ENCODE measurements at regions not wholly inside any gene's neighbourhood (a gene's known extent, or its start where the extent isn't known, plus 50 kb on each side); places are given as distances from the start of the nearest gene placed in this dataset.

- Mint-ChIP-seq H3K9me3 (peaks cover 2% of the 10 kb centered on the region), H3K36me3 (ENCODE audit: low read depth) (no peaks in the 10 kb centered on the region), H3K4me3 (no peak overlapping the region), H3K27ac (ENCODE audit: unreplicated experiment) (peak overlapping the region; percentile 40), H3K4me1 (no peaks in the 10 kb centered on the region), H3K27me3 (ENCODE audit: low read depth) (no peaks in the 10 kb centered on the region)
- TF ChIP-seq CTCF (conservative IDR thresholded peaks at IDR 0.05), result no peak
- DNase-seq (ENCODE audit: low read depth, low spot score), result no peak
These were observed 168.7 kb upstream of the GALNTL6 start for GRCh38 chr4:171644430-171645057.

GRCh38 chr4:171639540-171639939 lies 173.7 kb upstream of the GALNTL6 start:
- Mint-ChIP-seq H3K27me3 (ENCODE audit: low read depth) (no peaks in the 10 kb centered on the region), H3K36me3 (ENCODE audit: low read depth) (no peaks in the 10 kb centered on the region), H3K9me3 (no peaks in the 10 kb centered on the region), H3K27ac (ENCODE audit: unreplicated experiment) (no peak overlapping the region), H3K4me3 (no peak overlapping the region), H3K4me1 (no peaks in the 10 kb centered on the region)
- no peak for DNase-seq (ENCODE audit: low read depth, low spot score)
- TF ChIP-seq CTCF (conservative IDR thresholded peaks at IDR 0.05), result no peak

GRCh38 chr4:171636606-171637005 lies 176.6 kb upstream of the GALNTL6 start:
- H3K4me1 Mint-ChIP-seq, result no peaks in the 10 kb centered on the region
- peaks cover 4% of the 10 kb centered on the region for H3K9me3 Mint-ChIP-seq
- no peak for TF ChIP-seq CTCF (conservative IDR thresholded peaks at IDR 0.05)
- no peak for DNase-seq (ENCODE audit: low read depth, low spot score)
- no peaks in the 10 kb centered on the region for H3K36me3 Mint-ChIP-seq (ENCODE audit: low read depth)
- no peak overlapping the region for H3K27ac Mint-ChIP-seq (ENCODE audit: unreplicated experiment)
- H3K4me3 Mint-ChIP-seq, result no peak overlapping the region
- no peaks in the 10 kb centered on the region for H3K27me3 Mint-ChIP-seq (ENCODE audit: low read depth)

- H3K27ac Mint-ChIP-seq (ENCODE audit: unreplicated experiment), result no peak overlapping the region
- H3K4me3 Mint-ChIP-seq, result no peak overlapping the region
- no peak for TF ChIP-seq CTCF (conservative IDR thresholded peaks at IDR 0.05)
- H3K9me3 Mint-ChIP-seq, result peaks cover 4% of the 10 kb centered on the region
- no peaks in the 10 kb centered on the region for H3K4me1 Mint-ChIP-seq
- no peaks in the 10 kb centered on the region for H3K27me3 Mint-ChIP-seq (ENCODE audit: low read depth)
- H3K36me3 Mint-ChIP-seq (ENCODE audit: low read depth), result no peaks in the 10 kb centered on the region
- no peak for DNase-seq (ENCODE audit: low read depth, low spot score)
These were observed 183.5 kb upstream of the GALNTL6 start for GRCh38 chr4:171629737-171630136.

GRCh38 chr4:171629182-171629581 lies 184.0 kb upstream of the GALNTL6 start:
- no peak for DNase-seq (ENCODE audit: low read depth, low spot score)
- TF ChIP-seq CTCF (conservative IDR thresholded peaks at IDR 0.05), result no peak
- H3K36me3 Mint-ChIP-seq (ENCODE audit: low read depth), result no peaks in the 10 kb centered on the region
- no peaks in the 10 kb centered on the region for H3K27me3 Mint-ChIP-seq (ENCODE audit: low read depth)
- peaks cover 3% of the 10 kb centered on the region for H3K9me3 Mint-ChIP-seq
- no peaks in the 10 kb centered on the region for H3K4me1 Mint-ChIP-seq
- H3K4me3 Mint-ChIP-seq, result no peak overlapping the region
- peak overlapping the region; percentile 46 for H3K27ac Mint-ChIP-seq (ENCODE audit: unreplicated experiment)
